B cell (primary cell): ENCODE measurements at regions not wholly inside any gene's neighbourhood (a gene's known extent, or its start where the extent isn't known, plus 50 kb on each side); places are given as distances from the start of the nearest gene placed in this dataset.

ENCODE experiments used
- ATAC-seq: fragments of 200-7000 bp; cut with Tn5 transposase; one replicate; pipeline ENCODE4 v1.10.0; 2021; ENCODE audit warnings: low read depth, mild to moderate bottlenecking, moderate number of reproducible peaks, moderate library complexity
- CTCF ChIA-PET: fragments of 350-600 bp; sonication (Branson Sonifier 250); formaldehyde crosslinking; loops from one replicate; lab custom pipeline; 2021; ENCODE audit warnings: antibody characterized with exemption, inconsistent platforms; lab: Charles Lee
- POLR2A ChIA-PET: fragments of 350-600 bp; sonication (Branson Sonifier 250); formaldehyde crosslinking; loops from one replicate; lab custom pipeline; 2021; ENCODE audit warnings: antibody characterized with exemption; lab: Charles Lee
- DNase-seq: peaks from one replicate; pipeline ENCODE4 v3.0.0; 2013
- H2AFZ ChIP-seq: 2 replicates; pipeline ENCODE4 v1.6.1; 2012; ENCODE audit warnings: mild to moderate bottlenecking, low read depth, low read length; ENCODE audit not compliant: insufficient read depth, poor library complexity, severe bottlenecking
- H3K27ac ChIP-seq, 2 donors: 1 replicate in 1 of 2; 2 replicates in 1 of 2; pipeline ENCODE4 v1.5.1; 2012 to 2013; ENCODE audit warnings: low read length in 2 of 2, mild to moderate bottlenecking in 2 of 2, moderate library complexity in 1 of 2
- H3K27me3 ChIP-seq, 4 experiments: fragments of 200-600 bp in 1 of 4; sonication (generic) in 1 of 4; replicated peaks in 1 of 4; 1 replicate in 2 of 4; 2 replicates in 2 of 4; pipeline versions ENCODE4 v1.6.1 to v1.7.0; 2013 to 2016; ENCODE audit warnings: low read length in 3 of 4, mild to moderate bottlenecking in 2 of 4, mixed read lengths in 1 of 4, moderate library complexity in 1 of 4; ENCODE audit not compliant: insufficient read depth in 4 of 4, control insufficient read depth in 3 of 4; ENCODE audit errors: control extremely low read depth in 1 of 4
- H3K36me3 ChIP-seq, 2 experiments: replicated peaks in 1 of 2; 1 replicate in 1 of 2; 2 replicates in 1 of 2; pipeline versions ENCODE4 v1.6.1 to v1.7.1; 2013; ENCODE audit warnings: low read length in 1 of 2; ENCODE audit not compliant: insufficient read depth in 2 of 2, control insufficient read depth in 1 of 2; ENCODE audit errors: control extremely low read depth in 1 of 2, extremely low read depth in 1 of 2
- H3K4me1 ChIP-seq, 2 donors: fragments of 200-600 bp in 1 of 2; sonication (generic) in 1 of 2; 1 replicate in 1 of 2; 2 replicates in 1 of 2; pipeline versions ENCODE4 v1.5.1 to v1.6.1; 2013 to 2017; ENCODE audit warnings: low read length in 2 of 2; ENCODE audit not compliant: control insufficient read depth in 2 of 2, insufficient read depth in 2 of 2
- H3K4me2 ChIP-seq: replicated peaks from 2 replicates; pipeline ENCODE3; 2012; ENCODE audit warnings: mild to moderate bottlenecking, low read depth, low read length; ENCODE audit not compliant: poor library complexity, severe bottlenecking
- H3K4me3 ChIP-seq, 5 experiments: fragments of 200-600 bp in 1 of 5; sonication (generic) in 1 of 5; 1 replicate in 3 of 5; 2 replicates in 2 of 5; pipeline versions ENCODE4 v1.5.1 to v1.7.0; 2011 to 2016; ENCODE audit warnings: low read length in 4 of 5, mild to moderate bottlenecking in 4 of 5, low read depth in 2 of 5, control low read depth in 1 of 5, moderate library complexity in 1 of 5; ENCODE audit not compliant: insufficient read depth in 1 of 5; ENCODE audit errors: control extremely low read depth in 1 of 5, extremely low read depth in 1 of 5
- H3K79me2 ChIP-seq: fragments of 200-600 bp; sonication (generic); one replicate; pipeline ENCODE4 v1.6.0; 2016; ENCODE audit warnings: low read length; ENCODE audit not compliant: control insufficient read depth, insufficient read depth
- H3K9ac ChIP-seq: fragments of 200-600 bp; sonication (generic); 2 replicates; pipeline ENCODE4 v1.6.1; 2017; ENCODE audit warnings: mild to moderate bottlenecking, low read length, moderate library complexity
- H3K9me3 ChIP-seq, 3 donors: one replicate each; pipeline versions ENCODE4 v1.6.1 to v1.7.1; 2013; ENCODE audit warnings: low read length in 2 of 3; ENCODE audit not compliant: control insufficient read depth in 2 of 3, insufficient read depth in 1 of 3; ENCODE audit errors: control extremely low read depth in 1 of 3
- H4K20me1 ChIP-seq: 2 replicates; pipeline ENCODE4 v1.6.0; 2012; ENCODE audit warnings: mild to moderate bottlenecking, low read length; ENCODE audit not compliant: insufficient read depth, control insufficient read depth, poor library complexity, severe bottlenecking
- H3K27ac Mint-ChIP-seq: one replicate; pipeline ENCODE4 v1.8.0; 2021; ENCODE audit warnings: mixed read lengths
- H3K27me3 Mint-ChIP-seq: one replicate; pipeline ENCODE4 v1.8.0; 2021; ENCODE audit warnings: mixed read lengths
- H3K4me1 Mint-ChIP-seq: one replicate; pipeline ENCODE4 v1.8.0; 2021; ENCODE audit warnings: mixed read lengths
- H3K4me3 Mint-ChIP-seq: one replicate; pipeline ENCODE4 v1.8.0; 2021; ENCODE audit warnings: mixed read lengths
- H3K9me3 Mint-ChIP-seq: one replicate; pipeline ENCODE4 v1.8.0; 2022; ENCODE audit warnings: mixed read lengths; ENCODE audit not compliant: insufficient read depth
- EZH2 ChIP-seq: IDR thresholded peaks from 2 replicates; pipeline ENCODE4 v1.6.1; 2012; ENCODE audit warnings: borderline replicate concordance, low read depth, mild to moderate bottlenecking, moderate library complexity, low read length; ENCODE audit not compliant: insufficient read depth, poor library complexity, severe bottlenecking
- WGBS: methylation state at CpG from one replicate; pipeline ENCODE4 v1.1.5; 2013; ENCODE audit warnings: missing lambda C conversion rate; ENCODE audit not compliant: insufficient coverage; 5-methylcytosine and 5-hydroxymethylcytosine counted together
- intact Hi-C: fragments of 100-400 bp; cut with micrococcal nuclease; formaldehyde crosslinking; loops from one replicate; pipeline ENCODE4 v1.10.0; 2022
- TF ChIP-seq, protein P1 (sequence below): fragments of 200-600 bp; IDR thresholded peaks from one replicate; pipeline ENCODE4 v1.8.0; 2022; ENCODE audit warnings: antibody characterized with exemption, mild to moderate bottlenecking

GRCh38 chr14:32259368-32260013 is 56.4 kb upstream of the RNU6-8 start:
- intact Hi-C loops = no loop called here
- no peak overlapping the region for H3K4me2 ChIP-seq
- no peaks in the 10 kb centered on the region for H4K20me1 ChIP-seq
- no peak overlapping the region for H2AFZ ChIP-seq
- Mint-ChIP-seq H3K4me1 (no peaks in the 10 kb centered on the region), H3K9me3 (peaks cover 7% of the 10 kb centered on the region), H3K27ac (no peak overlapping the region), H3K4me3 (no peak overlapping the region), H3K27me3 (no peaks in the 10 kb centered on the region)
- H3K9me3 ChIP-seq = peaks cover 5 to 15% (median 14%) of the 10 kb centered on the region in 3 donors
- ChIA-PET CTCF (interaction anchor here (1.6 to 2.1 kb wide), 3 partner anchors 190 to 754 kb away, joined by 3 to 12 read pairs (median 6); no protein-coding TSS in a partner anchor), POLR2A (no interaction called here)
- DNase-seq (no peak), ATAC-seq (no peak)
- no peak overlapping the region for H3K9ac ChIP-seq
- H3K4me1 ChIP-seq = no peaks in the 10 kb centered on the region
- H3K36me3 ChIP-seq = no peaks in the 10 kb centered on the region
- H3K27me3 ChIP-seq = no peaks in the 10 kb centered on the region
- H3K4me3 ChIP-seq = no peak overlapping the region
- no peak overlapping the region for H3K27ac ChIP-seq
- TF ChIP-seq EZH2 = no peak
- TF ChIP-seq, protein P1, sequence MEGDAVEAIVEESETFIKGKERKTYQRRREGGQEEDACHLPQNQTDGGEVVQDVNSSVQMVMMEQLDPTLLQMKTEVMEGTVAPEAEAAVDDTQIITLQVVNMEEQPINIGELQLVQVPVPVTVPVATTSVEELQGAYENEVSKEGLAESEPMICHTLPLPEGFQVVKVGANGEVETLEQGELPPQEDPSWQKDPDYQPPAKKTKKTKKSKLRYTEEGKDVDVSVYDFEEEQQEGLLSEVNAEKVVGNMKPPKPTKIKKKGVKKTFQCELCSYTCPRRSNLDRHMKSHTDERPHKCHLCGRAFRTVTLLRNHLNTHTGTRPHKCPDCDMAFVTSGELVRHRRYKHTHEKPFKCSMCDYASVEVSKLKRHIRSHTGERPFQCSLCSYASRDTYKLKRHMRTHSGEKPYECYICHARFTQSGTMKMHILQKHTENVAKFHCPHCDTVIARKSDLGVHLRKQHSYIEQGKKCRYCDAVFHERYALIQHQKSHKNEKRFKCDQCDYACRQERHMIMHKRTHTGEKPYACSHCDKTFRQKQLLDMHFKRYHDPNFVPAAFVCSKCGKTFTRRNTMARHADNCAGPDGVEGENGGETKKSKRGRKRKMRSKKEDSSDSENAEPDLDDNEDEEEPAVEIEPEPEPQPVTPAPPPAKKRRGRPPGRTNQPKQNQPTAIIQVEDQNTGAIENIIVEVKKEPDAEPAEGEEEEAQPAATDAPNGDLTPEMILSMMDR = no peak
- H3K79me2 ChIP-seq = no peaks in the 10 kb centered on the region

DNA sequence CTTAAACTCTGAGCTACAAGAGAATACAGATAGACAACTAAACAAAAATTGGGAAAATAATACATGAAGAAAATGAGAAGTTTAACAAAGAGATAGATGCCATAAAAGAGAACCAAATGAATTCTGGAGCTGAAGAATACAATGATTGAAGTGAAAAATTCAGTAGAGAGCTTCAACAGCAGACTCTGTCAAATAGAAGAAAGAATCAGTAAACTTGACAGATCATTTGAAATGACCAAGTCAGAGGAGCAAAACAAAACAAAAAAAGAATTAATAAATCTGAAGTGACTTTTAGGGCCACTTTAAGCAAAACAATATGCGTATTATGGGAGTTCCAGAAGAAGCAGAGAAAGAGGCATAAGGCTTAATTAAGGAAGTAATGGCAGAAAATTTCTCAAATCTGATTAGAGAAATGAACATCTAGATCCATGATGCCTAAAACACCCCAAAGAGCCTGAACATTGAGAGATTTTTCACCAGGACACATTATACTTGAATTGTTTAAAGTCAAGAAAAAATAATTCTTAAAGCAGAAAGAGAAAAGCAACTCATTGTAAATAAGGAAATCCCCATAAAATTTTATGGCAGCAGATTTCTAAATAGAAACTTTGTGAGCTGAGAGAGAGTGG is 61.0 kb upstream of the RNU6-8 start:
- H3K4me3 ChIP-seq = no peak overlapping the region
- no peak overlapping the region for H3K27ac Mint-ChIP-seq
- peaks cover 5% of the 10 kb centered on the region for H3K27me3 Mint-ChIP-seq
- H2AFZ ChIP-seq = no peak overlapping the region
- CTCF ChIA-PET = interaction anchor here (1.6 to 1.9 kb wide), 2 partner anchors 9 to 338 kb away, joined by 4 to 8 read pairs; no protein-coding TSS in a partner anchor
- no peak for DNase-seq
- no peaks in the 10 kb centered on the region for H3K79me2 ChIP-seq
- no peak overlapping the region for H3K4me3 Mint-ChIP-seq
- no peaks in the 10 kb centered on the region for H4K20me1 ChIP-seq
- ATAC-seq = no peak
- H3K9ac ChIP-seq = no peak overlapping the region
- no peaks in the 10 kb centered on the region for H3K27me3 ChIP-seq
- WGBS = no CpG with 5 or more reads among the region's 1 CpG
- TF ChIP-seq EZH2 = no peak
- H3K9me3 Mint-ChIP-seq = peaks cover 12% of the 10 kb centered on the region
- H3K4me2 ChIP-seq = no peak overlapping the region
- H3K36me3 ChIP-seq = no peaks in the 10 kb centered on the region
- POLR2A ChIA-PET = no interaction called here
- H3K4me1 Mint-ChIP-seq = no peaks in the 10 kb centered on the region
- H3K4me1 ChIP-seq = no peaks in the 10 kb centered on the region
- intact Hi-C loops = no loop called here
- peaks cover 5 to 19% (median 14%) of the 10 kb centered on the region in 3 donors for H3K9me3 ChIP-seq
- no peak overlapping the region for H3K27ac ChIP-seq
